Progenitor cell of endocrine pancreas (in vitro differentiated cells): ENCODE measurements at regions not wholly inside any gene's neighbourhood (a gene's known extent, or its start where the extent isn't known, plus 50 kb on each side); places are given as distances from the start of the nearest gene placed in this dataset.

Experiments
- DNase-seq: peaks from one replicate; pipeline ENCODE4 v3.0.0; 2021; ENCODE audit warnings: low spot score; ENCODE audit not compliant: unreplicated experiment
- H3K27ac Mint-ChIP-seq: 2 replicates; pipeline ENCODE4 v1.8.0; 2021; ENCODE audit warnings: mild to moderate bottlenecking, moderate library complexity, mixed read lengths
- H3K27me3 Mint-ChIP-seq: 2 replicates; pipeline ENCODE4 v1.8.0; 2021; ENCODE audit warnings: mixed read lengths
- H3K36me3 Mint-ChIP-seq: 2 replicates; pipeline ENCODE4 v1.8.0; 2022; ENCODE audit warnings: mixed read lengths; ENCODE audit not compliant: insufficient read depth
- H3K4me1 Mint-ChIP-seq: 2 replicates; pipeline ENCODE4 v1.8.0; 2021; ENCODE audit warnings: low read depth, mixed read lengths
- H3K4me3 Mint-ChIP-seq: 2 replicates; pipeline ENCODE4 v1.8.0; 2021; ENCODE audit warnings: low read depth, mild to moderate bottlenecking, moderate library complexity, mixed read lengths
- H3K9me3 Mint-ChIP-seq: 2 replicates; pipeline ENCODE4 v1.8.0; 2021; ENCODE audit warnings: low read depth, mixed read lengths
- CTCF ChIP-seq: fragments of 200-600 bp; sonication (generic); IDR thresholded peaks from one replicate; pipeline ENCODE4 v1.5.0; 2021; ENCODE audit warnings: antibody characterized with exemption, mild to moderate bottlenecking; ENCODE audit not compliant: unreplicated experiment

- no peak overlapping the region for H3K4me3 Mint-ChIP-seq
- H3K4me1 Mint-ChIP-seq, result peaks cover 36% of the 10 kb centered on the region
- H3K36me3 Mint-ChIP-seq, result no peaks in the 10 kb centered on the region
- no peaks in the 10 kb centered on the region for H3K27me3 Mint-ChIP-seq
- H3K27ac Mint-ChIP-seq, result no peak overlapping the region
- no peak for TF ChIP-seq CTCF
- H3K9me3 Mint-ChIP-seq, result no peaks in the 10 kb centered on the region
- no peak for DNase-seq
Observed at GRCh38 chr4:30862196-30862595, 142.0 kb downstream of the PCDH7 start.

- Mint-ChIP-seq H3K9me3 (no peaks in the 10 kb centered on the region), H3K27ac (no peak overlapping the region)
Observed at GRCh38 chr4:30863021-30863420, 142.9 kb downstream of the PCDH7 start.

GRCh38 chr4:30865691-30866090, 145.5 kb downstream of the PCDH7 start:
- no peaks in the 10 kb centered on the region for H3K36me3 Mint-ChIP-seq
- no peak for TF ChIP-seq CTCF
- H3K27ac Mint-ChIP-seq, result no peak overlapping the region
- H3K27me3 Mint-ChIP-seq, result no peaks in the 10 kb centered on the region
- no peak overlapping the region for H3K4me3 Mint-ChIP-seq
- peaks cover 3% of the 10 kb centered on the region for H3K9me3 Mint-ChIP-seq
- DNase-seq, result no peak
- H3K4me1 Mint-ChIP-seq, result peaks cover 38% of the 10 kb centered on the region

More at GRCh38 chr4:30863021-30863420, 142.9 kb downstream of the PCDH7 start:
- H3K36me3 Mint-ChIP-seq, result no peaks in the 10 kb centered on the region
- TF ChIP-seq CTCF, result no peak
- H3K4me1 Mint-ChIP-seq, result peaks cover 39% of the 10 kb centered on the region
- no peak for DNase-seq
- no peak overlapping the region for H3K4me3 Mint-ChIP-seq
- no peaks in the 10 kb centered on the region for H3K27me3 Mint-ChIP-seq

GRCh38 chr4:30866346-30866745, 146.2 kb downstream of the PCDH7 start:
- Mint-ChIP-seq H3K27me3 (no peaks in the 10 kb centered on the region), H3K4me1 (peaks cover 40% of the 10 kb centered on the region), H3K9me3 (peaks cover 3% of the 10 kb centered on the region), H3K36me3 (no peaks in the 10 kb centered on the region), H3K4me3 (no peak overlapping the region), H3K27ac (no peak overlapping the region)
- TF ChIP-seq CTCF, result no peak
- no peak for DNase-seq

- no peaks in the 10 kb centered on the region for H3K36me3 Mint-ChIP-seq
Observed at GRCh38 chr4:30866907-30867306, 146.7 kb downstream of the PCDH7 start.

More at GRCh38 chr4:30866907-30867306, 146.7 kb downstream of the PCDH7 start:
- Mint-ChIP-seq H3K4me1 (peaks cover 40% of the 10 kb centered on the region), H3K4me3 (no peak overlapping the region), H3K27ac (no peak overlapping the region), H3K27me3 (no peaks in the 10 kb centered on the region), H3K9me3 (peaks cover 3% of the 10 kb centered on the region)
- TF ChIP-seq CTCF, result no peak
- DNase-seq, result no peak
